Naive thymus-derived CD4-positive, alpha-beta T cell (primary cell): ENCODE measurements at regions not wholly inside any gene's neighbourhood (a gene's known extent, or its start where the extent isn't known, plus 50 kb on each side); places are given as distances from the start of the nearest gene placed in this dataset.

ENCODE experiments used
- ATAC-seq: fragments of 150-1000 bp; cut with Tn5 transposase; 2 replicates; pipeline ENCODE4 v1.10.0; 2021; ENCODE audit warnings: mild to moderate bottlenecking, moderate library complexity
- CTCF ChIA-PET: fragments of 350-600 bp; sonication (Branson Sonifier 250); formaldehyde crosslinking; loops from one replicate; lab custom pipeline; 2021; ENCODE audit warnings: antibody characterized with exemption; lab: Charles Lee
- POLR2A ChIA-PET: fragments of 350-600 bp; sonication (Branson Sonifier 250); formaldehyde crosslinking; loops from one replicate; lab custom pipeline; 2021; ENCODE audit warnings: antibody characterized with exemption, inconsistent platforms; lab: Charles Lee
- DNase-seq, 9 donors: peaks; one replicate each; pipeline versions ENCODE4 v3.0.0 to v3.0.0-alpha.2; 2020 to 2022; ENCODE audit warnings: mixed read lengths in 1 of 9
- H3K27ac ChIP-seq: one replicate; pipeline ENCODE4 v1.7.0; 2013; ENCODE audit warnings: mild to moderate bottlenecking, low read depth, low read length, moderate library complexity
- H3K27me3 ChIP-seq, 2 donors: one replicate each; pipeline ENCODE4 v1.7.0; 2013; ENCODE audit warnings: low read length in 2 of 2, mild to moderate bottlenecking in 2 of 2, moderate library complexity in 2 of 2; ENCODE audit not compliant: control insufficient read depth in 2 of 2, insufficient read depth in 2 of 2
- H3K36me3 ChIP-seq, 3 experiments: 1 replicate in 2 of 3; 2 replicates in 1 of 3; pipeline ENCODE4 v1.7.0; 2013; ENCODE audit warnings: low read length in 3 of 3, mild to moderate bottlenecking in 3 of 3, moderate library complexity in 1 of 3; ENCODE audit not compliant: insufficient read depth in 3 of 3, control insufficient read depth in 2 of 3
- H3K4me1 ChIP-seq, 2 donors: one replicate each; pipeline ENCODE4 v1.7.0; 2013; ENCODE audit warnings: low read length in 2 of 2, mild to moderate bottlenecking in 2 of 2, moderate library complexity in 1 of 2; ENCODE audit not compliant: control insufficient read depth in 2 of 2, insufficient read depth in 2 of 2
- H3K4me3 ChIP-seq: 2 replicates; pipeline ENCODE4 v1.7.0; 2013; ENCODE audit warnings: mild to moderate bottlenecking, low read length
- H3K9me3 ChIP-seq, 3 experiments: 1 replicate in 2 of 3; 2 replicates in 1 of 3; pipeline ENCODE4 v1.7.0; 2013; ENCODE audit warnings: low read length in 3 of 3; ENCODE audit not compliant: control insufficient read depth in 2 of 3
- H3K27ac Mint-ChIP-seq, 9 donors: one replicate each; pipeline ENCODE4 v1.8.0; 2020 to 2022; ENCODE audit warnings: mixed read lengths in 9 of 9, mild to moderate bottlenecking in 8 of 9, moderate library complexity in 5 of 9, inconsistent platforms in 2 of 9
- H3K27me3 Mint-ChIP-seq, 5 donors: one replicate each; pipeline ENCODE4 v1.8.0; 2021 to 2022; ENCODE audit warnings: mixed read lengths in 5 of 5, mild to moderate bottlenecking in 1 of 5
- H3K36me3 Mint-ChIP-seq, 5 donors: one replicate each; pipeline ENCODE4 v1.8.0; 2020 to 2022; ENCODE audit warnings: mixed read lengths in 5 of 5, mild to moderate bottlenecking in 3 of 5, inconsistent platforms in 1 of 5
- H3K4me1 Mint-ChIP-seq, 7 donors: one replicate each; pipeline ENCODE4 v1.8.0; 2020 to 2022; ENCODE audit warnings: mixed read lengths in 7 of 7, mild to moderate bottlenecking in 3 of 7, inconsistent platforms in 1 of 7
- H3K4me3 Mint-ChIP-seq, 10 donors: one replicate each; pipeline ENCODE4 v1.8.0; 2020 to 2022; ENCODE audit warnings: mild to moderate bottlenecking in 10 of 10, mixed read lengths in 10 of 10, moderate library complexity in 6 of 10, inconsistent platforms in 2 of 10
- H3K9me3 Mint-ChIP-seq, 11 donors: one replicate each; pipeline ENCODE4 v1.8.0; 2020 to 2022; ENCODE audit warnings: mixed read lengths in 11 of 11, mild to moderate bottlenecking in 4 of 11, inconsistent platforms in 1 of 11, moderate library complexity in 1 of 11
- intact Hi-C, 2 donors: fragments of 100-400 bp; cut with micrococcal nuclease; formaldehyde crosslinking; loops; one replicate each; pipeline ENCODE4 v1.15.1; 2023

- H3K36me3 Mint-ChIP-seq, result no peaks in the 10 kb centered on the region
- intact Hi-C loops, result no loop called here
- CTCF ChIA-PET, result interaction anchor here (0.5 kb wide), 1 partner anchor 244 kb away, joined by 3 read pairs; no protein-coding TSS in a partner anchor
Observed at GRCh38 chr3:36606871-36607765, 157.2 kb downstream of the DCLK3 start.

GRCh38 chr3:36603423-36603822 is 160.9 kb downstream of the DCLK3 start:
- H3K9me3 ChIP-seq, result no peaks in the 10 kb centered on the region
- POLR2A ChIA-PET, result no interaction called here

More at GRCh38 chr3:36606871-36607765, 157.2 kb downstream of the DCLK3 start:
- no peak for ATAC-seq
- Histone ChIP-seq H3K27ac (no peak overlapping the region), H3K9me3 (no peaks in the 10 kb centered on the region), H3K4me3 (no peak overlapping the region), H3K36me3 (no peaks in the 10 kb centered on the region), H3K4me1 (no peaks in the 10 kb centered on the region), H3K27me3 (no peaks in the 10 kb centered on the region)
- no peak for DNase-seq
- H3K27ac Mint-ChIP-seq, result no peak overlapping the region
- H3K4me1 Mint-ChIP-seq, result no peaks in the 10 kb centered on the region
- POLR2A ChIA-PET, result no interaction called here
- H3K27me3 Mint-ChIP-seq, result peaks cover 0 to 24% (median 15%) of the 10 kb centered on the region in 5 donors
- H3K4me3 Mint-ChIP-seq, result no peak overlapping the region
- H3K9me3 Mint-ChIP-seq, result peaks cover 0 to 12% (median 2%) of the 10 kb centered on the region in 11 donors

GRCh38 chr3:36600404-36600803 is 163.9 kb downstream of the DCLK3 start:
- ChIA-PET CTCF (no interaction called here), POLR2A (no interaction called here)
- Histone ChIP-seq H3K4me3 (no peak overlapping the region), H3K4me1 (no peaks in the 10 kb centered on the region), H3K27me3 (no peaks in the 10 kb centered on the region), H3K27ac (no peak overlapping the region), H3K36me3 (no peaks in the 10 kb centered on the region), H3K9me3 (no peaks in the 10 kb centered on the region)
- DNase-seq, result no peak
- peaks cover 0 to 2% (median 0%) of the 10 kb centered on the region in 7 donors for H3K4me1 Mint-ChIP-seq
- no peak for ATAC-seq
- H3K27ac Mint-ChIP-seq, result no peak overlapping the region
- intact Hi-C loops, result no loop called here
- peaks cover 0 to 10% (median 2%) of the 10 kb centered on the region in 11 donors for H3K9me3 Mint-ChIP-seq
- H3K36me3 Mint-ChIP-seq, result no peaks in the 10 kb centered on the region
- no peak overlapping the region for H3K4me3 Mint-ChIP-seq
- peaks cover 0 to 33% (median 14%) of the 10 kb centered on the region in 5 donors for H3K27me3 Mint-ChIP-seq

More at GRCh38 chr3:36603423-36603822, 160.9 kb downstream of the DCLK3 start:
- DNase-seq (no peak), ATAC-seq (no peak)
- H3K4me3 Mint-ChIP-seq, result no peak overlapping the region
- Histone ChIP-seq H3K27ac (no peak overlapping the region), H3K27me3 (no peaks in the 10 kb centered on the region), H3K4me3 (no peak overlapping the region), H3K36me3 (no peaks in the 10 kb centered on the region), H3K4me1 (no peaks in the 10 kb centered on the region)
- CTCF ChIA-PET, result no interaction called here
- no peaks in the 10 kb centered on the region for H3K4me1 Mint-ChIP-seq
- peaks cover 0 to 25% (median 20%) of the 10 kb centered on the region in 5 donors for H3K27me3 Mint-ChIP-seq
- H3K27ac Mint-ChIP-seq, result no peak overlapping the region
- H3K9me3 Mint-ChIP-seq, result peaks cover 0 to 10% (median 2%) of the 10 kb centered on the region in 11 donors
- no peaks in the 10 kb centered on the region for H3K36me3 Mint-ChIP-seq
- intact Hi-C loops, result no loop called here
